Loucy (cell line): ENCODE measurements at regions not wholly inside any gene's neighbourhood (a gene's known extent, or its start where the extent isn't known, plus 50 kb on each side); places are given as distances from the start of the nearest gene placed in this dataset.

ENCODE experiments used
- H2AFZ ChIP-seq: fragments of 200-600 bp; sonication (generic); 2 replicates; pipeline ENCODE4 v1.6.0; 2016; ENCODE audit warnings: antibody characterized with exemption, mild to moderate bottlenecking, low read length, moderate library complexity
- H3F3A ChIP-seq: fragments of 200-600 bp; 2 replicates; pipeline ENCODE4 v1.6.0; 2016; ENCODE audit warnings: antibody characterized with exemption, low read depth, mild to moderate bottlenecking
- H3K27me3 ChIP-seq: fragments of 200-600 bp; sonication (generic); 2 replicates; pipeline ENCODE4 v1.6.1; 2014; ENCODE audit warnings: low read length, mild to moderate bottlenecking; ENCODE audit not compliant: insufficient read depth, poor library complexity, severe bottlenecking
- H3K36me3 ChIP-seq: fragments of 200-600 bp; sonication (generic); 2 replicates; pipeline ENCODE4 v1.6.1; 2016; ENCODE audit warnings: low read length; ENCODE audit not compliant: insufficient read depth
- H3K4me1 ChIP-seq: fragments of 200-600 bp; sonication (generic); 2 replicates; pipeline ENCODE4 v1.5.1; 2014; ENCODE audit warnings: low read length, mild to moderate bottlenecking; ENCODE audit not compliant: insufficient read depth, poor library complexity, severe bottlenecking
- H3K4me2 ChIP-seq: fragments of 200-600 bp; sonication (generic); 2 replicates; pipeline ENCODE4 v1.6.0; 2014; ENCODE audit warnings: antibody characterized with exemption, low read length, low read depth, mild to moderate bottlenecking; ENCODE audit not compliant: poor library complexity, severe bottlenecking
- H3K4me3 ChIP-seq: fragments of 200-600 bp; sonication (generic); 2 replicates; pipeline ENCODE4 v1.5.1; 2014; ENCODE audit warnings: low read length, mild to moderate bottlenecking, mixed read lengths; ENCODE audit not compliant: poor library complexity, severe bottlenecking
- H3K79me2 ChIP-seq: fragments of 200-600 bp; sonication (generic); 2 replicates; pipeline ENCODE4 v1.6.1; 2014; ENCODE audit warnings: low read length; ENCODE audit not compliant: insufficient read depth
- H3K9ac ChIP-seq: fragments of 200-600 bp; sonication (generic); 2 replicates; pipeline ENCODE4 v1.6.0; 2014; ENCODE audit warnings: mild to moderate bottlenecking, low read depth, low read length, moderate library complexity; ENCODE audit not compliant: poor library complexity, severe bottlenecking
- H3K9me2 ChIP-seq: fragments of 200-600 bp; sonication (generic); replicated peaks from 2 replicates; pipeline ENCODE4 v1.6.1; 2016; ENCODE audit warnings: low read depth, low read length, mixed read lengths
- H3K9me3 ChIP-seq: fragments of 200-600 bp; sonication (generic); 2 replicates; pipeline ENCODE4 v1.6.1; 2014; ENCODE audit warnings: mild to moderate bottlenecking, antibody characterized with exemption, low read length, low read depth; ENCODE audit not compliant: insufficient read depth
- H4K20me1 ChIP-seq: fragments of 200-600 bp; sonication (generic); 2 replicates; pipeline ENCODE4 v1.6.0; 2014; ENCODE audit warnings: antibody characterized with exemption, low read length, mild to moderate bottlenecking; ENCODE audit not compliant: insufficient read depth, poor library complexity, severe bottlenecking
- EZH2phosphoT487 ChIP-seq: fragments of 200-600 bp; IDR thresholded peaks from 2 replicates; pipeline ENCODE4 v1.6.1; 2018; ENCODE audit warnings: antibody characterized with exemption, mild to moderate bottlenecking, moderate library complexity, borderline replicate concordance
- TF ChIP-seq, protein P1 (sequence below): fragments of 200-600 bp; sonication (generic); conservative IDR thresholded peaks from 2 replicates; pipeline ENCODE4 v1.5.1; 2014; ENCODE audit warnings: mild to moderate bottlenecking, antibody characterized with exemption, low read length

DNA sequence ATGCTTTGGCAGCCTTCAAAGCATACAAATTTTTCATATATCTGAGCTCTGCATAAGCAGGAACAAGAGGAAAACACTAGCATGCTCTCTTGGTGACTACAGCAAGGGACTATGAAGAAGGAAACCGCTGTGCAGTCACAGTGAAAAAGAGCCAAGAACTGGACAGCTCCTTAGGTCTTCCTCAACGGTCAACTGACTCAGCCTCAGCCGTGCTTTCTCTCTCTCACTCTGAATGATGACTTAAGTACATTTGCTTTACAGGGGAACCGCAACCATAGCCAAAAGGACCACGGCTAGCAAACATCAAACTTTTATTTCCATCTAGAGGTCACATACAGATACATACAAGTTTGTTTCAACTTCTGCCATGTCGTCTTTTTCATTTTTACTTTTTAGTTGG is 69.9 kb downstream of the HYCC1 start:
- H3K4me3 ChIP-seq: no peak overlapping the region
- H3K9me2 ChIP-seq: no peaks in the 10 kb centered on the region
- TF ChIP-seq, protein P1, sequence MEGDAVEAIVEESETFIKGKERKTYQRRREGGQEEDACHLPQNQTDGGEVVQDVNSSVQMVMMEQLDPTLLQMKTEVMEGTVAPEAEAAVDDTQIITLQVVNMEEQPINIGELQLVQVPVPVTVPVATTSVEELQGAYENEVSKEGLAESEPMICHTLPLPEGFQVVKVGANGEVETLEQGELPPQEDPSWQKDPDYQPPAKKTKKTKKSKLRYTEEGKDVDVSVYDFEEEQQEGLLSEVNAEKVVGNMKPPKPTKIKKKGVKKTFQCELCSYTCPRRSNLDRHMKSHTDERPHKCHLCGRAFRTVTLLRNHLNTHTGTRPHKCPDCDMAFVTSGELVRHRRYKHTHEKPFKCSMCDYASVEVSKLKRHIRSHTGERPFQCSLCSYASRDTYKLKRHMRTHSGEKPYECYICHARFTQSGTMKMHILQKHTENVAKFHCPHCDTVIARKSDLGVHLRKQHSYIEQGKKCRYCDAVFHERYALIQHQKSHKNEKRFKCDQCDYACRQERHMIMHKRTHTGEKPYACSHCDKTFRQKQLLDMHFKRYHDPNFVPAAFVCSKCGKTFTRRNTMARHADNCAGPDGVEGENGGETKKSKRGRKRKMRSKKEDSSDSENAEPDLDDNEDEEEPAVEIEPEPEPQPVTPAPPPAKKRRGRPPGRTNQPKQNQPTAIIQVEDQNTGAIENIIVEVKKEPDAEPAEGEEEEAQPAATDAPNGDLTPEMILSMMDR: no peak
- no peak for TF ChIP-seq EZH2phosphoT487
- no peaks in the 10 kb centered on the region for H4K20me1 ChIP-seq
- H3F3A ChIP-seq: no peaks in the 10 kb centered on the region
- H2AFZ ChIP-seq: no peak overlapping the region
- H3K79me2 ChIP-seq: no peaks in the 10 kb centered on the region
- peaks cover 13% of the 10 kb centered on the region; the same call in 1 of the 2 replicates for H3K36me3 ChIP-seq
- no peak overlapping the region for H3K9ac ChIP-seq
- H3K4me2 ChIP-seq: no peak overlapping the region
- no peaks in the 10 kb centered on the region for H3K27me3 ChIP-seq
- H3K9me3 ChIP-seq: no peaks in the 10 kb centered on the region
- H3K4me1 ChIP-seq: no peaks in the 10 kb centered on the region

DNA sequence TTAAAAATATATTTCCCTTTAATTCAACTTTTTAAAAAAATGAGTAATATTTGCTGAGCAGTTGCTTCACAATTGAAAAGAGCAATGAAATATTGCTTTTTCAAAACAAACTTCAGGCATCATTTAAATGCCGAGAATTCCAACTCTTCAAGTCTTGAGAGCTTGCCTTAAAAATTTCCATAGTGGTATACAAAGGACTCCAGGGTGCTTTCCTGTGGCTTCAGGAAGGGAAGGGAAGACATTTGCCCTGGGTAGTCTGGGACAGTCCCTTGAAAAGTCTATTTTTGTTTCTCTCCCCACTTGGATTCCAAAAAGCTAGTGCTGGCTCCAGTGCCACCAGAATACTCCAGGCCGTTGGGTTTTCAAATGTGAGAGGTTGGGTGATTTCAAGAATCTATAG is 71.7 kb downstream of the HYCC1 start:
- Histone ChIP-seq H3F3A (no peaks in the 10 kb centered on the region), H3K27me3 (no peaks in the 10 kb centered on the region), H3K9ac (no peak overlapping the region), H3K79me2 (no peaks in the 10 kb centered on the region), H2AFZ (no peak overlapping the region), H3K9me2 (no peaks in the 10 kb centered on the region), H3K4me2 (no peak overlapping the region), H3K9me3 (no peaks in the 10 kb centered on the region), H3K4me1 (no peaks in the 10 kb centered on the region), H4K20me1 (no peaks in the 10 kb centered on the region), H3K36me3 (peaks cover 13% of the 10 kb centered on the region; the same call in 1 of the 2 replicates), H3K4me3 (no peak overlapping the region)
- TF ChIP-seq, protein P1: no peak
- no peak for TF ChIP-seq EZH2phosphoT487

DNA sequence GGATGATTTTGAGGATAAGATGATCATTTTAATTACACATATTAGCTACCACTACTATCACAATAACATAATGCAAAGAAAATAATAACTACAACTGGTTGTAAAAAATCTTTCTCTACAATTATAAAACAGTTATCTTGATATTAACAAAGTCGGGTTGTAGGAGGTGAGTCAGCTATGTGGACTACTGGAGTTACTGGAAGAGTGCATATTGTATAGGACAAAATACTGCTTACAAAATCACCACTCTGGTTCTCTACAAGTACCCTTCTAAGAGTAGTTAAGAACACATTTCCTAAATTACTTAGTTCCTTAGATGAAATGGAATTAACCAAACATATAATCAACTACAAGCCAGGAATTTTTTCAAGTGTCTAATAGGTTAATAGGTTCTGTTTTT is 74.1 kb downstream of the HYCC1 start:
- Histone ChIP-seq H3K4me2 (no peak overlapping the region), H3K9me2 (no peaks in the 10 kb centered on the region), H3K9ac (no peak overlapping the region), H3K4me1 (no peaks in the 10 kb centered on the region), H4K20me1 (no peaks in the 10 kb centered on the region), H3K79me2 (no peaks in the 10 kb centered on the region), H3K4me3 (no peak overlapping the region), H3K9me3 (no peaks in the 10 kb centered on the region), H2AFZ (no peak overlapping the region), H3K36me3 (peaks cover 2% of the 10 kb centered on the region; the same call in 1 of the 2 replicates), H3K27me3 (no peaks in the 10 kb centered on the region), H3F3A (no peaks in the 10 kb centered on the region)
- TF ChIP-seq, protein P1: no peak
- TF ChIP-seq EZH2phosphoT487: no peak
